Left kidney (tissue), 1 donor: ENCODE measurements at regions not wholly inside any gene's neighbourhood (a gene's known extent, or its start where the extent isn't known, plus 50 kb on each side); places are given as distances from the start of the nearest gene placed in this dataset.

ENCODE experiments used
- DNase-seq: peaks from one replicate; pipeline ENCODE4 v3.0.0-alpha.2; 2013

DNA sequence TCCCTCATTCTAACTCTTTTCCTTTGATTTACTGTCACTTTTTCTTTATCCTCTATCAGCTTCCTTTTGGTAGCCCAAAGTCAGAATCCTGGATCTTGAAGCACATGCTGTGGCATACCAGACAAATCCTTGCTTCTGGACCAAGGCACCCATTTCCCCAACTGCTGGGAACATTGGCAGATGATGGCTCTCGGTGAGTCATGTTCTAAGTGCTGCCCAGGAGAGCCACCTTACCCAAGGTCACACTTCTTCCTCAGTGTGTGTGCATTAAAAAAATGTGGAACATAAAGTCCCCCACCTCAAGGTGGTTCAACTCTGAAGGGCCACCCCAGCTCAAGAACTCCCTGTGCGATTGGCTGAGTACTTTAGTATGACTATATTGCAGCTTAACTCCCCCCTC lies 141.4 kb upstream of the PUM3 start:
- DNase-seq: no peak

DNA sequence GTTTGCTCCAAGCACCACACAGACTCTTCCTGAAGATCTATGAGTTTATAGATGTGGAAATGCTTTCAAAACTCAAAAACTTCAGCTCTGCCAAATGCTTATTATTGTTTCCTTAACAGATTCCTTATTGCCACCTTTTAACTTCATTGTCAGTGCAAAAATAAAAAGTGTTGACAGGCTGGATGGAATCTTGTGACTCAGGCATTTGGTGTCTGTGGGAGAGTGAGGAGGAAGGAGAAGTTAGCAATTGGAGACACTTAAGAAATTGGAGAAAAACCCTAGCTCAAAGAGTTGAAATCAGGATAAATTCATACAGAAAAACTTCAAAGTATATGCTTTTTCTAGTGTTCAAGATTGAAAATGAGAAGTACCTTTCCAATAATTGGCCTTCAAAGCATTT lies 140.6 kb upstream of the PUM3 start:
- no peak for DNase-seq

DNA sequence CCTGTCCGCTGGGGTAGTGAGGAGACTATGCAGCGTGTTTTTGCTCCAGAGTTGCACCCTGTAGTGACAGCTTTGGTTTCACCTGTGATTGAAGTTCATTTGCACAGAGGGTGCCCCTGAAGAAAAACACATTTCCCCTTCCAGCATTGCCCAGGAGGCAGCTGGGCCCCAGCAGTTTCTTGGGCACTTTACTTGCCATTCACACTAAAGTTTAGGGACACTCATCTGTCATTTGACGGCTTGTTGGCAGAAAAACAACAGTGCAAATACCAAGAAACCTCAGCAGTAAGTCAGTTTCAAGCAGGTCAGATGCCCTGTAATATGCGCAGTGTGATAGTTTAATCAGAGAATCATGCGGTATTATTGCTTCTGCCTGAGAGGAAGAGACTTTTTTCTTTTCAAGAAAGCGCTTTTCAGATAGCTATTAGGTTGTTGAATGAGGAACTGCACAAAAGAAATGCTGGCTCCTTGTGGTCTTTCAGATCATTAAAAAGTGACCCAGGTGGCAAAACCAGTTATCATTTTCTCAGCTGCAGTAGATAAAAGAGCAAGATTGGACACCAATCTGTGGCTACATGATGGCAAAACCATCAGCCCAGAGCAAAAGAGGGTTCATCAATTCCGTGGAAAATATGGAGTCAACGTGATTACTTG lies 136.2 kb upstream of the PUM3 start:
- no peak for DNase-seq

- no peak for DNase-seq
Measured at GRCh38 chr9:2972475-2972874, 128.6 kb upstream of the PUM3 start.

DNA sequence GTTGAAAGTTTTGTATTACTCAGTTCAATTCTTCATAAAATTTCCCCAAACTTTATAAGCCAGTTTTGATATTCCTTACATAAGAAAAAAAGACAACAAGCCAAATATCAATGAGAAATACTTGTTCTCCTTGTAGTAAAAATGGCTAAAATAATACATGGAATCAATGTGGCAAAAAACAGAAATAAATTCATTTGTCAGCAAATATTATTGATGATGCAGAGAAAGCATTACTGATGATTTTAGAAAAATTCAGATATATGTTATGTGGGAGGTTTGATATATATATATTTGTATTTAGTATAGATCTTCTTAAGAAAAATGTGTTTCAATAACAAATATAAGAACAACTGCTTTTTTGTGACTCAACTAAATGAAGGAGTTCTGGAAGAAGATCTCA lies 127.0 kb upstream of the PUM3 start:
- DNase-seq: no peak

- DNase-seq: no peak
Measured at GRCh38 chr9:2967766-2968165, 123.9 kb upstream of the PUM3 start.

GRCh38 chr9:2966565-2967300 lies 122.8 kb upstream of the PUM3 start:
- DNase-seq: no peak

- no peak for DNase-seq
Measured at GRCh38 chr9:2964470-2964869, 120.6 kb upstream of the PUM3 start.

DNA sequence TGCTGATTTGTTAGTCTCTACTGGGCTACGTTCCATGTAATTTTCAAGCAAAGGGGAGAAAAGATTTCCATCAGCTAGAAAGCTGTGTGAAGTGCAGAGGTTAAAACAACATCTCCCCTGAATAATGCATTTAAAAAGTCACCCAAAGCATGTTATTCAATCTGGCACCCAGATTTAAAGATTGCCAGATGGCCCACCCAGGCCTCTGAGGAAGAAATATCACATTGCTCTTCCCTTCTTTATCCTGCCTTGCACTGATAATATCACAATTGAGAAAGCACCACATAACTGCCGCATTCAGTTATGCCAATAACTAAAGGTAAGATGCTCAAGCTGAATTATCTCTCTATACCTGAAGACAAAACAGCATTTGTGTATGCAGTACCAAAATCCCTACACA lies 119.4 kb upstream of the PUM3 start:
- no peak for DNase-seq

DNA sequence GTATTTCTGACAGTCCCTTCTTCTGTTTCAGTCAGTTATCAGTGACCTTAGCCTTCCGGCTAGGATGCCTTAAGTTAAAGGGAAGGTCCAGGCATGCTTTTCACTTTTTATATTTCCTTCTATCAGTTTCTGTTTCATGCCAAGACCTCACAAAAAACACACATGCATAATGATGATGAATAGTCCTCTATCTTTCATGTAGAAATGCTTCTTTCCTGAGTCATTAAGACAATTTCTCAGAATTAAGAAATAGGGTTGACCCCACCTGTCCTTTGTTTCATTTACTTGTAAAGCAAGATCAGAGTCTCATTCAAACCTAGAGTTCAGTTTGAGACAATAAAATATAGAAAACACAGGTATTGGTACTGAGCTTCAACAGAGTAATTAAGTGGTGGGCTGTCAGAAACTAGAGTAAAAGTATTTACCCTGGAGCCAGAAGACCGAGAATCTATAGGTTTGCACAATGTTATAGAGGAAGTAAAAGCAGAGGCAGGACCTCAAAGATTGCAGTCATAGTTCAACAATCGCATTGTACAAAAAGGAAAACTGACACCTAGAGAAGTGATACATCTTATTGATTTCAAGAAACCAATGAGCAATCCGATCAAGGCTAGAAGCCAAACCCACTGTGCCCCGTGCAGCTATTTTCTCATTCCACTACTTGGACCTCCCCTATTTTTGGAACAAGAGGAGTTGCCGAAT lies 118.7 kb upstream of the PUM3 start:
- DNase-seq: no peak

GRCh38 chr9:2958219-2958618 lies 114.3 kb upstream of the PUM3 start:
- no peak for DNase-seq

DNA sequence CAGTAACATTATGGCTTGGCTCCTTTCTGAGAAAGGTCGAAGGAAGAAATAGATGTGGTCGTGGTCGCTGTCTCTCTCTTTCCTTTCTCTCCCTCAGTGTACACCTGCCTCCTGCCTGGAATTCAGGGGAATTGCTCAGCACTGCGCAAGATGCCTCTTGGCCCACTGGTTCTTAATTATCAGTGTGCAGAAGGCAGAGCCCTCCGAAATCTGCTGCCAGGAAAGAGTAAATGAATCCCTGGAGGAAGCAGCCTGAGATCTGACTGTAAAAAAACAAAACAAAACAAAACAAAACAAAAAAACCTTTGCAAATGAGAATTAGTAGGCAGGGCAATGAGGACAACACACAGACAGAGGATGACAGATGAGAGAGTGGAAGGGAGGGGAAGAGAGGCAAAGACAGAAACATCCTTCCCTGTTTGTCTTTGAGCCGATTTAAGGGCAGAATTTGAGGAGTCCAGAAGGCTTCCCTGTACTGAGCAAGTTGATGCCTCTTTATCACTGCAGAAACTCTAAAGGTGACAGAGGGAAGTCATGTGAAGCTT lies 113.8 kb upstream of the PUM3 start:
- no peak for DNase-seq

- DNase-seq: no peak
Measured at GRCh38 chr9:2955575-2955974, 111.7 kb upstream of the PUM3 start.

DNA sequence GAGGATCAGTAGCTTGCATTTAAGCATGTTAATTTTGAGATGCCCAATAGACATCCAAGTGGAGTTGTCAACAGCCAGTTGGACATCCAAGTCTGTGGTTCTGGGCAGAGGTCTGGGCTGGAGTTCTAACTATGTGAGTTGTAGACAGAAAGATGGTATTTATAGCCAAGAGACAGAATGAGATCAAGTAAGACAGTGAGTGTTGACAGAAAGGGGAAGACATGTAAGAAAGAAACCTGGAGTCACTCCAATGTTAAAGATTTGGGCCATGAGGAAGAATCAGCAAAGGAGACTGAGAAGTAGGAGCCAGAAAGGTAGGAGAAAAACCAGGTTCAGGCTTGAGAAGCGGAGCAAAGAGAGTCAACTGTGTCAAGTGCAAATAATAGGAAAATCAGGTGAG lies 95.5 kb upstream of the PUM3 start:
- DNase-seq: no peak

- DNase-seq: no peak
Measured at GRCh38 chr9:2936221-2936620, 92.3 kb upstream of the PUM3 start.

DNA sequence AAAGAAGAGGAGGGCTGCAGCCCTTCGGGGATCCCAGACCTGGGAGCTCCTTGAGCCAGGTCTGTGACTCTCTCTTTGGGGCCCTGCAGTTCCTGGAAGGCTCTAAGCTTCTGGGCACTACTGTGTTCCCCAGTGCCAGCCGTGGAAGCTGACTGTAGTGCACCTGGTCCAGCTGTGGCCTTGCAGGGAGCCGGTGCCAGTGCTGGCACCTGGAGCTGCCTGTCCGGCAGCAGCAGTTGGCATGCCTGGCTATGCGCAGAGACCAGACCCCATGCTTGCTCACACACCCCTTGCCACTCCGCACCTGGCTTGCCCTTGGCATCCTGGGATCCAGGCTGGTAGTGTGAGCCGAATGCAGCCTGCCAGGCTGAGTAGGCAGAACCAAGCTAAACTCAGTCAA lies 91.0 kb upstream of the PUM3 start:
- no peak for DNase-seq

GRCh38 chr9:2934241-2934650 lies 90.4 kb upstream of the PUM3 start:
- no peak for DNase-seq

GRCh38 chr9:2933165-2934095 lies 89.5 kb upstream of the PUM3 start:
- DNase-seq: no peak

GRCh38 chr9:2928411-2928810 lies 84.5 kb upstream of the PUM3 start:
- DNase-seq: no peak

GRCh38 chr9:2925016-2925415 lies 81.1 kb upstream of the PUM3 start:
- DNase-seq: no peak

DNA sequence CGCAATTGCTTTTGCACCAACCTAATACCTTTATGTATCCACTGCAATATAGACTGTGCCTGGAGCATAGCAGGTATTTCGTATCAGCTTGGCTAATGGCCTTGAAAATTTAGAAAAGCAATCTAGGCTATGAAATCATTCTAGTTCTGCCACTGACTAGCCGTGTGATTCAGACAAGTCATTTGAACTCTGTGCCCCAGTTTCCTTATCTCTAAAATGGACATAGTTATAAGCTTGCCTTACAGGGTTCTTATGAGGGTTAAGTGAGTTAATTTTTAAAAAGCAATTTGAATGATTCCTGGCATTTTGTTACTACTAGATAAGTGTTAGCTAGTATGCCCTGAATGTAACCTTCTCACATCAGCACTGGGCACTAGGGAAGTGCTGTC lies 80.5 kb upstream of the PUM3 start:
- DNase-seq: no peak

DNA sequence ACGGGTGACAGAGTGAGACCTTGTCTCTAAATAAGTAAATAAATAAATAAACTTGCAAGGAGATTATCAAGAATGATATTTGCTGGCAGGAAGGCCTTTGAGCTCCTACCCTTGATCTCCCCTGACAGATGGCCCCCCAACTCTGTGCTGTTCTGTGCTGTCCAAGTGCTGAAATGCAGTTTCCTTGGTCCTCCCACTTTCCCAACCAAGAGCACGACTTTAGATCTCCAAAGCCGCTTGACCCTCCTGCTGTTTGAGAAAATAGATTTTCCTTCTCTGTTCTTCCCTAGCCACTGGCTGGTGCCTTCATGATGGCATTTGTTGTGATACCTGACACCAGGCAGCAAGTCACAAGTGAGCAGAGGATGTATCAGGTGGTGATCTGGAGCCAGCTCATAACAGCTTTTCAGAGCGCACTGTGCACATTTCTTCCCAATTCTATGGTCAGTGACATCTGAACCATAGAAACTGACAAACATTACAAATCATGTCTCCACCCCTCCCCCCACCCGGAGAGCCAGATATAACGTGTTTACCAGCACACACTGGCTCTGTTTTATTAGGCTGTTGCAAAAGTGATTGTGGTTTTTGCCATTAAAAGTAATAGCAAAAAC lies 80.0 kb upstream of the PUM3 start:
- peak; percentile 26 for DNase-seq
